NT2/D1 (cell line): ENCODE measurements at regions not wholly inside any gene's neighbourhood (a gene's known extent, or its start where the extent isn't known, plus 50 kb on each side); places are given as distances from the start of the nearest gene placed in this dataset.

Experiments
- SUZ12 ChIP-seq: IDR thresholded peaks from 2 replicates; pipeline ENCODE4 v1.6.1; 2011; ENCODE audit not compliant: insufficient read length, insufficient read depth; ENCODE audit errors: extremely low read depth
- YY1 ChIP-seq: IDR thresholded peaks from 2 replicates; pipeline ENCODE4 v1.6.1; 2011; ENCODE audit not compliant: insufficient read length, insufficient read depth
- ZNF274 ChIP-seq: IDR thresholded peaks from 2 replicates; pipeline ENCODE4 v1.6.1; 2011; ENCODE audit warnings: mild to moderate bottlenecking, low read depth, low read length

- TF ChIP-seq ZNF274: no peak
- TF ChIP-seq YY1: no peak
- TF ChIP-seq SUZ12: no peak
These were observed 50.6 kb upstream of the FUCA2 start for GRCh38 chr6:143562143-143562542.
